Brain microvascular endothelial cell (primary cell): ENCODE measurements at regions not wholly inside any gene's neighbourhood (a gene's known extent, or its start where the extent isn't known, plus 50 kb on each side); places are given as distances from the start of the nearest gene placed in this dataset.

Experiments
- DNase-seq: peaks from one replicate; pipeline ENCODE4 v3.0.0-alpha.2; 2020
- H3K27ac ChIP-seq: fragments of 250-450 bp; sonication (Bioruptor Pico); 2 replicates; pipeline ENCODE4 v1.5.1; 2020; ENCODE audit warnings: mild to moderate bottlenecking, moderate library complexity
- H3K27me3 ChIP-seq: fragments of 250-450 bp; sonication (Bioruptor Pico); replicated peaks from 2 replicates; pipeline ENCODE4 v1.5.1; 2020; ENCODE audit warnings: mild to moderate bottlenecking
- H3K36me3 ChIP-seq: fragments of 250-450 bp; sonication (Bioruptor Pico); replicated peaks from 2 replicates; pipeline ENCODE4 v1.5.1; 2020; ENCODE audit warnings: mild to moderate bottlenecking
- H3K4me3 ChIP-seq: 2 replicates; pipeline ENCODE4 v1.5.1; 2011; ENCODE audit warnings: low read depth, mild to moderate bottlenecking, control low read depth, low read length, moderate library complexity
- in situ Hi-C: cut with HindIII; loops from 2 replicates; pipeline ENCODE4 v1.10.0; 2017; ENCODE audit warnings: low sequenced_read_pairs, low pct_ligation_motif_present
- TF ChIP-seq, protein P1 (sequence below): IDR thresholded peaks from 2 replicates; pipeline ENCODE4 v1.5.1; 2011; ENCODE audit warnings: low read depth, mild to moderate bottlenecking, moderate library complexity, low read length, control low read depth, inconsistent platforms; ENCODE audit errors: missing control alignments

DNA sequence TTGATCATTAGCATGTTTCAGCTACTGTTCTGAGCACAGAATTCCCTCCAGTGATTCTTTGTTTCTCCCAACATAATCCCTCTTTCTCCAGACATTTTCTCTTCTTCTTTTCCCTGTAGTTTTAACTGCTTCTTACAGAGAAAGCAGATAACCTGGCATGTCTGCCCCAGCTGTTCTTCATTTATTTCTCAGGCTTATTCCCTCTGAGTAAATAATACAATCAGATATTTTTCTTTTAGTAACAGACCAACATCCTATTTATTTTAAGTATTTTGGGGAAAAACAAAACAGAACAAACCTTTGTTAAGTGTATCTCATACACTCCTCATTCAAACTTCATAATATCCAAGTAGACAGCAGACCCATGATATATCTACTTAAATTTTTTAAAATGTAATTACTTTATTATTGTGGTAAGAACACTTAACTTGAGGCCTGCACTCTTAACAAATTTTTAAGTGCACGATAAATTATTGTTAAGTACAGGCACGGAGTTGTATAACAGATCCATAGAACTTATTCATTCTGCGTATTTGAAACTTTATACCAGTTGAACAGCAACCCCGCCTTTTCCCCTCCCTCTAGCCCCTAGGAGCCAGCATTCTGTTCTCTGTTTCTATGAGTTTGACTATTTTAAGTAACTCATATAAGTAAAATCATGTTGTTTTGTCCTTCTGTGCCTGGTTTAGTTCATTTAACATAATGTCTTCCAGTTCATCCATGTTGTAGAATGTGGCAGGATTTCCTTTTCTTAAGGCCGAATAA is 540.0 kb downstream of the LMO7 start:
- in situ Hi-C loops: no loop called here
- no peak for DNase-seq
- TF ChIP-seq, protein P1, sequence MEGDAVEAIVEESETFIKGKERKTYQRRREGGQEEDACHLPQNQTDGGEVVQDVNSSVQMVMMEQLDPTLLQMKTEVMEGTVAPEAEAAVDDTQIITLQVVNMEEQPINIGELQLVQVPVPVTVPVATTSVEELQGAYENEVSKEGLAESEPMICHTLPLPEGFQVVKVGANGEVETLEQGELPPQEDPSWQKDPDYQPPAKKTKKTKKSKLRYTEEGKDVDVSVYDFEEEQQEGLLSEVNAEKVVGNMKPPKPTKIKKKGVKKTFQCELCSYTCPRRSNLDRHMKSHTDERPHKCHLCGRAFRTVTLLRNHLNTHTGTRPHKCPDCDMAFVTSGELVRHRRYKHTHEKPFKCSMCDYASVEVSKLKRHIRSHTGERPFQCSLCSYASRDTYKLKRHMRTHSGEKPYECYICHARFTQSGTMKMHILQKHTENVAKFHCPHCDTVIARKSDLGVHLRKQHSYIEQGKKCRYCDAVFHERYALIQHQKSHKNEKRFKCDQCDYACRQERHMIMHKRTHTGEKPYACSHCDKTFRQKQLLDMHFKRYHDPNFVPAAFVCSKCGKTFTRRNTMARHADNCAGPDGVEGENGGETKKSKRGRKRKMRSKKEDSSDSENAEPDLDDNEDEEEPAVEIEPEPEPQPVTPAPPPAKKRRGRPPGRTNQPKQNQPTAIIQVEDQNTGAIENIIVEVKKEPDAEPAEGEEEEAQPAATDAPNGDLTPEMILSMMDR: no peak
- H3K27ac ChIP-seq: no peak overlapping the region
- no peak overlapping the region for H3K4me3 ChIP-seq
- no peaks in the 10 kb centered on the region for H3K36me3 ChIP-seq
- H3K27me3 ChIP-seq: no peaks in the 10 kb centered on the region

DNA sequence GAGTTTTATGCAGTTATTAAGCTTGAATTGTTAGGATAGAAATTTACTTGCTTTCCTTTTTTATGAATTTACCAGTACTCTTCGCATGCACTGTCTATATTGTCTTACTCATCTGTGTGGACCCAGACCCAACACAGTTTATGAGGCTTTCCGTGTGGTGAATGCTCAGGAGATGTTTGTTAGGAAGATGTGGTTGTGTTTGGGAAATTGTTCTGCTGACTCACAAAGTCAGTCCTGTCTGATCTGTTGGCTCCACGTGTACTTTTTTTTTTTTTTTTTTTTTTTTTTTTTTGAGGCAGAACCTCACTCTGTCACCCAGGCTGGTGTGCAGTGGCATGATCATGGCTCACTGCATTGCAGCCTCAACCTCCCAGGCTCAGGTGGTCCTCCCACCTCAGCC is 532.5 kb downstream of the LMO7 start:
- DNase-seq: no peak
- H3K27me3 ChIP-seq: no peaks in the 10 kb centered on the region
- TF ChIP-seq, protein P1: no peak
- H3K27ac ChIP-seq: no peak overlapping the region
- H3K36me3 ChIP-seq: no peaks in the 10 kb centered on the region
- no peak overlapping the region for H3K4me3 ChIP-seq
- in situ Hi-C loops: no loop called here

DNA sequence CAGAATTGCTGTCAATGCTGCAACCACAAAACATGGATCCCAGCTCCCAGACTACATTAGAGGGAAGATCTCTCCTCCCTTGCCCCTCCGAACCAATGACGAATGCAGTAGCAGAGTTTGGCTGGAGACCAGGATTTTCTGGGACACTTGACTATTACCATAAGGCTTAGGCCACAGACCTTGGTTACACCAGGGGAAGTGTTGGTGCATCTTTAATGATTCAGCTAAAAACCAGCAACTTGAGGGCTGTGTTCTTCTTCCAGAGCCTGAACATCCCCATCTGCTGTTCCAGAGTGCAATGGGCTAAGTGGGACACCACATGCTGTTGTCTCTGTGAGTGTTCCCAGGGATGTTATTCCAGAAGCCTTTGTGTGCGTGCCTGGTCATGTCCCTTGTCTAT is 528.2 kb downstream of the LMO7 start:
- no peak overlapping the region for H3K27ac ChIP-seq
- no peak for DNase-seq

DNA sequence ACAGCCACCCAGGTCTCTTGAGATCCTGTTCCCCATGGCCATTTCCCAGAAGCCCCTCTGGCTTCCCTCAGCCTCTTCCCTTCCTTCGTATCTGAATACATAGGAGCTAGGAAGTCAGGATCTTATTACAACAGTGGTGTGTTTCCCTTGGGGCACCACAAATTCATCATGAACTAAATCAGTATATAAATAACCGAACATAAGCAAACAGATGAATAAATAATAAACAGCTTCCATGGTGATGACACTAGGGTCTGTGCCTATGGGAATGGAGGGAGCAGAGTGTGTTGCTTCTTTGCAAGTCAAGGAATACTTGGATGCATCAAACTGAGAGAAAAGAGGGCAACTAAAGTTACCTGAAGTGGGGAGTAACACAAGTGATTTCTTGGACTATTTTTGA is 527.6 kb downstream of the LMO7 start:
- in situ Hi-C loops: no loop called here
- DNase-seq: no peak
- TF ChIP-seq, protein P1: no peak
- no peak overlapping the region for H3K27ac ChIP-seq
- H3K27me3 ChIP-seq: no peaks in the 10 kb centered on the region
- no peaks in the 10 kb centered on the region for H3K36me3 ChIP-seq
- H3K4me3 ChIP-seq: no peak overlapping the region

More for the DNA sequence above, 528.2 kb downstream of the LMO7 start:
- TF ChIP-seq, protein P1: no peak
- H3K36me3 ChIP-seq: no peaks in the 10 kb centered on the region
- in situ Hi-C loops: no loop called here
- no peaks in the 10 kb centered on the region for H3K27me3 ChIP-seq
- H3K4me3 ChIP-seq: no peak overlapping the region

DNA sequence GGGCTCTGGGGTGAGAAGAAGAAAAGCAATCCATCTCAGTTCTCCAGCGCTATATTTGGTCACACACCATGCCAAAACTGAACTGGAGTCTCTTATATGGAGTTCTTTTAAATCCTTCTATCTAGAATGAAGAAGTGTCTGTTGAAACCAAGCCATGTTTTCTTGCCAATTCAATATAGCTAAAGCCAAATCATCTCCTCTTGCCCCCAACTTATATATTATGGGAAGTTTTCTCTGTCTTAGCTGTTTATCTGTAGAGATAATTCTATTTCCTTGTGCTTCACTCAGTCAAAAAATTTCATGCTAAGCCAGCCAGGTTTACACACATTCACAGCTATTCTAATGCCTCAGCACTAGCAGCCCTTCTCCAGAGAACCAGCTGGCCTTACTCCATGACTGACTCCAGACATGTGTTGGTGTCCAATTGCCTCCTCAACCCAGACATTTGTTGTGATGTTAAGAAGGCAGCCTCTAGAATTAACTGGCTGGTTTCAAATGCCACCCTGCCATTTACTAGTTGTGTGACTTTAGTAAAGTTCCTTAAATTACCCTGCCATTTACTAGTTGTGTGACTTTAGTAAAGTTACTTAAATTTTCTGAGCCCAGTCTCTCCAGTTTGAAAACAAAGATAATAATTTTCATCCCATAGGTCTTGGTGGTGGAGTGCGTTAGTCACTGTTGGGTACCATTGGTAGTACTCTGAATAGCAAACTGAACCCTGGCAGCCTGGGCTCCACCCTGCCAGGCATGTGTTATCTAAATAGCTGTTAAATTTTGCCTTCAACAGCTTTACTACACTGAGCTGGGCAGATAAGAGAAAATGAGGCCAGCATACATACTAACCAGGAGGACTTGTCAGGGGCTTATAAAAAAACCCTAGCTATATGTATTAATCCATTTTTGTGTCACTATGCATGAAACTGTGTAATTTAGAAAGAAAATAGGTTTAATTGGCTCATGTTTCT is 525.1 kb downstream of the LMO7 start:
- in situ Hi-C loops: no loop called here
- Histone ChIP-seq H3K4me3 (no peak overlapping the region), H3K27ac (no peak overlapping the region), H3K36me3 (no peaks in the 10 kb centered on the region), H3K27me3 (no peaks in the 10 kb centered on the region)
- no peak for DNase-seq
- TF ChIP-seq, protein P1: no peak
